Small intestine (tissue), 7 donors: ENCODE measurements at regions not wholly inside any gene's neighbourhood (a gene's known extent, or its start where the extent isn't known, plus 50 kb on each side); places are given as distances from the start of the nearest gene placed in this dataset.

Experiments used
- DNase-seq, 2 donors: peaks; one replicate each; pipeline versions ENCODE4 v3.0.0 to v3.0.0-alpha.2; 2013
- FAIRE-seq: peaks from 2 replicates; lab custom pipeline; 2012; peaks lifted over from hg19 to GRCh38; lab: Jason Lieb, UNC
- H3K27ac ChIP-seq, 3 donors: one replicate each; pipeline ENCODE4 v1.5.1; 2013; ENCODE audit warnings: low read length in 2 of 3, mild to moderate bottlenecking in 2 of 3, control low read depth in 1 of 3, inconsistent platforms in 1 of 3, low read depth in 1 of 3, moderate library complexity in 1 of 3
- H3K27me3 ChIP-seq, 3 donors: one replicate each; pipeline ENCODE4 v1.6.1; 2013; ENCODE audit warnings: low read length in 3 of 3, inconsistent platforms in 1 of 3; ENCODE audit not compliant: control insufficient read depth in 3 of 3, insufficient read depth in 3 of 3
- H3K36me3 ChIP-seq, 3 donors: one replicate each; pipeline ENCODE4 v1.6.1; 2013; ENCODE audit warnings: low read length in 3 of 3, inconsistent platforms in 1 of 3, low read depth in 1 of 3, mild to moderate bottlenecking in 1 of 3, moderate library complexity in 1 of 3; ENCODE audit not compliant: control insufficient read depth in 3 of 3, insufficient read depth in 2 of 3
- H3K4me1 ChIP-seq, 3 donors: one replicate each; pipeline ENCODE4 v1.6.1; 2013; ENCODE audit warnings: low read length in 2 of 3, inconsistent platforms in 1 of 3, low read depth in 1 of 3, mild to moderate bottlenecking in 1 of 3, moderate library complexity in 1 of 3; ENCODE audit not compliant: control insufficient read depth in 3 of 3, insufficient read depth in 2 of 3
- H3K4me3 ChIP-seq, 3 donors: one replicate each; pipeline ENCODE4 v1.5.1; 2013; ENCODE audit warnings: low read length in 3 of 3, control low read depth in 1 of 3, inconsistent platforms in 1 of 3, low read depth in 1 of 3, mild to moderate bottlenecking in 1 of 3, moderate library complexity in 1 of 3
- H3K9me3 ChIP-seq, 2 donors: one replicate each; pipeline ENCODE4 v1.6.1; 2013; ENCODE audit warnings: low read depth in 1 of 2, low read length in 1 of 2; ENCODE audit not compliant: control insufficient read depth in 2 of 2, insufficient read depth in 1 of 2
- WGBS, 3 donors: extraction: QIAGEN DNeasy Blood & Tissue Kit; methylation state at CpG; one replicate each; pipeline ENCODE4 v1.1.7; 2013; 5-methylcytosine and 5-hydroxymethylcytosine counted together
- donor health status: healthy with polysubstance abuse.
- donor health status: control.
- donor health status: control.
- donor health status: Bipolar disorder and iron deficiency.
- donor health status: healthy.

- Histone ChIP-seq H3K27ac (no peak overlapping the region), H3K36me3 (no peaks in the 10 kb centered on the region), H3K27me3 (peaks cover 0 to 6% (median 0%) of the 10 kb centered on the region in 3 donors), H3K4me1 (no peaks in the 10 kb centered on the region), H3K9me3 (peaks cover 0 to 2% of the 10 kb centered on the region in 2 donors), H3K4me3 (no peak overlapping the region)
- DNase-seq (no peak), FAIRE-seq (no peak)
- 13 to 65% (median 38%) methylated on average over 1 of the region's 1 CpG for WGBS, 3 donors
These were observed 115.5 kb upstream of the PAXBP1 start for GRCh38 chr21:32887026-32887425.

DNA sequence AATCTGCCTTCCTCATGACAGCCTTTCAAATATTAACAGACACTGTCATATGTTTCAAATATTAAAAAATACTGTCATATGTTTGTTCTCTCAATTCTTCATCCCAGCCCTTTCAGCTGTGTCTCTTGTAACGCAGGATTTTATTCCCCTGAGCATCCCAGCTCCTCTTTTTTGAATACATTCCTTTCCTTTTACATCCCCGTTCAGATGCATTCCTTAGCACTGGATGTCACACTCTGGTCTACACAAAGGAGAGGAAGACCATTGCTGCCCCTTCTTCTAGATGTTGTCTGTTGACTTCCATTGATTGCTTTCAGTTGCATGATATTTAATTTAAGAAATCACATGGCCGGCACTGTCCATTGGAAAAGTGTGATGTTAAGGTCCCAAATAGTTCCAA is 117.4 kb upstream of the PAXBP1 start:
- no peaks in the 10 kb centered on the region for H3K36me3 ChIP-seq
- H3K27ac ChIP-seq = no peak overlapping the region
- peaks cover 0 to 2% of the 10 kb centered on the region in 2 donors for H3K9me3 ChIP-seq
- no peak overlapping the region for H3K4me3 ChIP-seq
- no peaks in the 10 kb centered on the region for H3K4me1 ChIP-seq
- peaks cover 0 to 6% (median 0%) of the 10 kb centered on the region in 3 donors for H3K27me3 ChIP-seq
- FAIRE-seq (no peak), DNase-seq (no peak)
- 60 to 79% (median 76%) methylated on average over 3 of the region's 3 CpGs for WGBS, 3 donors

DNA sequence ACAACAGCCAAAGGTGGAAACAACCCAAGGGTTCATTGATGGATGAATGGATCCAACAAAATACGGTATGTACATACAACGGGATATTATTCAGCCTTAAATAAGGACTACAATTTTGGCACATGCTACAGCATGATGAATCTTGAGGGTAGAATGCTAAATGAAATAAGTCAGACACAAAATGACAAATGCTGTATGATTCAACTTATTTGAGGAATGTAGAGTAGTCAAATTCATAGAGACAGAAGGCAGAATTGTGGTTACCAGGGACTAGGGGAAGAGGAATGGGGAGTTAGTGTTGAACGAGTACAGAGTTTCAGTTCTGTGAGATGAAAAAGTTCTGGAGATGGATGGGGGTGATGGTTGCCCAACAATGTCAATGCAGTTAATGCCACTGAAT is 118.0 kb upstream of the PAXBP1 start:
- peaks cover 0 to 2% of the 10 kb centered on the region in 2 donors for H3K9me3 ChIP-seq
- H3K4me1 ChIP-seq = no peaks in the 10 kb centered on the region
- no peak overlapping the region for H3K27ac ChIP-seq
- H3K36me3 ChIP-seq = no peaks in the 10 kb centered on the region
- no peak for DNase-seq
- FAIRE-seq = no peak
- WGBS, 3 donors = 78 to 87% (median 86%) methylated on average over 3 of the region's 3 CpGs
- H3K27me3 ChIP-seq = peaks cover 0 to 6% (median 0%) of the 10 kb centered on the region in 3 donors
- no peak overlapping the region for H3K4me3 ChIP-seq

- H3K36me3 ChIP-seq = no peaks in the 10 kb centered on the region
- no peak overlapping the region for H3K4me3 ChIP-seq
- H3K27me3 ChIP-seq = peaks cover 0 to 3% (median under 1%) of the 10 kb centered on the region in 3 donors
- no peak overlapping the region for H3K27ac ChIP-seq
- DNase-seq (no peak), FAIRE-seq (no peak)
- H3K9me3 ChIP-seq = no peaks in the 10 kb centered on the region
- H3K4me1 ChIP-seq = no peaks in the 10 kb centered on the region
These were observed 122.8 kb upstream of the PAXBP1 start for GRCh38 chr21:32894321-32894720.

- Histone ChIP-seq H3K27me3 (peaks cover 0 to 3% (median 0%) of the 10 kb centered on the region in 3 donors), H3K9me3 (no peaks in the 10 kb centered on the region), H3K4me1 (no peaks in the 10 kb centered on the region), H3K27ac (no peak overlapping the region), H3K4me3 (no peak overlapping the region), H3K36me3 (no peaks in the 10 kb centered on the region)
- 82 to 88% (median 86%) methylated on average over 4 of the region's 4 CpGs for WGBS, 3 donors
- FAIRE-seq (no peak), DNase-seq (no peak)
These were observed 124.9 kb upstream of the OLIG2 start for GRCh38 chr21:32900814-32901213.

DNA sequence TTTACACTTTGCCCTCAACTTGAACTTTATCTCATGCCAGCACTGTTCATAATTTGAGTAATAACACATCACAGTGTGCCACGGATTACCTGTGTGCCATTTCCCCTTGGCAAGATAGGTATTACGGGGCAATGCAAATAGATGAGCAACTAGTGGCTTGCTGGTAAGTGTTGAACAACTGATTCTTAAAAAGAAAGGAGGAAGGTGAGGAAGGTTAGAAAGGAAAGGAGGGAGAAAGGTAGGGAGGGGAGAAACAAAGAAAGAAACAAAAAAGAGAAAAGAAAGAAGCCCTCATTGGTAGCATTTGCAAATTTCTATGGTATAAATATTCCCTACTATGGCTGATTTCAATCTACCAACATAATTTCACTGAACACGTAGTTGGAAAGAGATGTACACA is 118.2 kb upstream of the OLIG2 start:
- H3K4me3 ChIP-seq = no peak overlapping the region
- no peak overlapping the region for H3K27ac ChIP-seq
- H3K27me3 ChIP-seq = peaks cover 0 to 2% (median 0%) of the 10 kb centered on the region in 3 donors
- DNase-seq (no peak), FAIRE-seq (no peak)
- no peaks in the 10 kb centered on the region for H3K9me3 ChIP-seq
- H3K36me3 ChIP-seq = no peaks in the 10 kb centered on the region
- H3K4me1 ChIP-seq = no peaks in the 10 kb centered on the region
- WGBS, 3 donors = 36 to 71% (median 50%) methylated on average over 3 of the region's 3 CpGs

GRCh38 chr21:32908534-32908933 is 117.2 kb upstream of the OLIG2 start:
- H3K9me3 ChIP-seq = no peaks in the 10 kb centered on the region
- H3K4me3 ChIP-seq = no peak overlapping the region
- H3K36me3 ChIP-seq = no peaks in the 10 kb centered on the region
- DNase-seq = no peak
- H3K4me1 ChIP-seq = no peaks in the 10 kb centered on the region
- H3K27ac ChIP-seq = no peak overlapping the region
- FAIRE-seq = no peak
- 57 to 65% (median 65%) methylated on average over 3 of the region's 3 CpGs for WGBS, 3 donors
- H3K27me3 ChIP-seq = peaks cover 0 to 2% (median 0%) of the 10 kb centered on the region in 3 donors

- WGBS, 3 donors = 49 to 63% (median 59%) methylated on average over 5 of the region's 5 CpGs
- no peak overlapping the region for H3K4me3 ChIP-seq
- H3K4me1 ChIP-seq = no peaks in the 10 kb centered on the region
- no peak overlapping the region for H3K27ac ChIP-seq
- FAIRE-seq (no peak), DNase-seq (no peak)
- no peaks in the 10 kb centered on the region for H3K36me3 ChIP-seq
- peaks cover 0 to 2% (median 0%) of the 10 kb centered on the region in 3 donors for H3K27me3 ChIP-seq
- H3K9me3 ChIP-seq = no peaks in the 10 kb centered on the region
These were observed 116.3 kb upstream of the OLIG2 start for GRCh38 chr21:32909393-32909792.

- Histone ChIP-seq H3K27me3 (peaks cover 0 to 2% (median 0%) of the 10 kb centered on the region in 3 donors), H3K9me3 (peaks cover 0 to 12% of the 10 kb centered on the region in 2 donors), H3K36me3 (no peaks in the 10 kb centered on the region), H3K4me1 (no peaks in the 10 kb centered on the region), H3K27ac (no peak overlapping the region), H3K4me3 (no peak overlapping the region)
- DNase-seq = no peak
- WGBS, 3 donors = 27 to 56% (median 45%) methylated on average over 3 of the region's 3 CpGs
- FAIRE-seq = no peak
These were observed 111.2 kb upstream of the OLIG2 start for GRCh38 chr21:32914424-32915039.
